M059J (cell line): ENCODE measurements at regions not wholly inside any gene's neighbourhood (a gene's known extent, or its start where the extent isn't known, plus 50 kb on each side); places are given as distances from the start of the nearest gene placed in this dataset.
"Not testable (repeated sequence)": the region's sequence is repeated elsewhere in the genome, so short reads cannot be mapped to it uniquely, and the experiment has no call there.

Experiments
- DNase-seq: peaks from one replicate; pipeline ENCODE4 v3.0.0-alpha.2; 2012; ENCODE audit warnings: low read depth

- no peak for DNase-seq
These were observed 222.4 kb downstream of the ANTXR2 start for GRCh38 chr4:79850626-79851025.

GRCh38 chr4:79848329-79848728 lies 224.7 kb downstream of the ANTXR2 start:
- DNase-seq, result no peak

GRCh38 chr4:79847411-79847810 lies 225.6 kb downstream of the ANTXR2 start:
- DNase-seq, result no peak

- DNase-seq, result no peak
These were observed 230.9 kb downstream of the ANTXR2 start for GRCh38 chr4:79842162-79842561.

GRCh38 chr4:79833857-79834256 lies 239.2 kb downstream of the ANTXR2 start:
- no peak for DNase-seq

GRCh38 chr4:79831701-79832514 lies 241.1 kb downstream of the ANTXR2 start:
- DNase-seq, result no peak

- no peak for DNase-seq
These were observed 241.9 kb downstream of the ANTXR2 start for GRCh38 chr4:79831119-79831528.

GRCh38 chr4:79827283-79827682 lies 245.7 kb downstream of the ANTXR2 start:
- no peak for DNase-seq

- peak; percentile 65 for DNase-seq
These were observed 249.8 kb downstream of the ANTXR2 start for GRCh38 chr4:79823148-79823763.

GRCh38 chr4:79820427-79820826 lies 252.6 kb downstream of the ANTXR2 start:
- DNase-seq, result no peak

- DNase-seq, result not testable (repeated sequence)
These were observed 265.1 kb downstream of the ANTXR2 start for GRCh38 chr4:79807933-79808332.

- no peak for DNase-seq
These were observed 275.0 kb downstream of the ANTXR2 start for GRCh38 chr4:79798047-79798446.

- DNase-seq, result no peak
These were observed 276.1 kb downstream of the ANTXR2 start for GRCh38 chr4:79796948-79797347.

GRCh38 chr4:79788884-79789283 lies 284.1 kb downstream of the ANTXR2 start:
- DNase-seq, result no peak

- DNase-seq, result no peak
These were observed 292.9 kb downstream of the ANTXR2 start for GRCh38 chr4:79780129-79780528.

- DNase-seq, result no peak
These were observed 300.5 kb downstream of the ANTXR2 start for GRCh38 chr4:79772510-79772909.

- no peak for DNase-seq
These were observed 308.9 kb downstream of the ANTXR2 start for GRCh38 chr4:79764120-79764519.

- DNase-seq, result no peak
These were observed 309.4 kb downstream of the ANTXR2 start for GRCh38 chr4:79763486-79764075.

- no peak for DNase-seq
These were observed 313.2 kb downstream of the ANTXR2 start for GRCh38 chr4:79759793-79760192.

GRCh38 chr4:79757600-79757999 lies 315.4 kb downstream of the ANTXR2 start:
- DNase-seq, result no peak

GRCh38 chr4:79756140-79756895 lies 316.7 kb downstream of the ANTXR2 start:
- DNase-seq, result no peak

GRCh38 chr4:79748835-79749234 lies 324.2 kb downstream of the ANTXR2 start:
- DNase-seq, result no peak
